Neural progenitor cell (in vitro differentiated cells): ENCODE measurements at regions not wholly inside any gene's neighbourhood (a gene's known extent, or its start where the extent isn't known, plus 50 kb on each side); places are given as distances from the start of the nearest gene placed in this dataset.

Experiments used
- DNase-seq: peaks from one replicate; pipeline ENCODE4 v3.0.0-alpha.2; 2016; ENCODE audit warnings: low spot score
- H2AFZ ChIP-seq: fragments of 200-600 bp; sonication (generic); replicated peaks from 2 replicates; pipeline ENCODE4 v1.6.1; 2016; ENCODE audit warnings: antibody characterized with exemption
- H3F3A ChIP-seq: fragments of 200-600 bp; sonication (generic); 2 replicates; pipeline ENCODE4 v1.6.1; 2016; ENCODE audit warnings: antibody characterized with exemption, low read depth
- H3K27ac ChIP-seq: fragments of 200-600 bp; sonication (generic); 2 replicates; pipeline ENCODE4 v1.5.1; 2016; ENCODE audit warnings: mild to moderate bottlenecking
- H3K27me3 ChIP-seq: fragments of 200-600 bp; sonication (generic); 2 replicates; pipeline ENCODE4 v1.6.1; 2016; ENCODE audit warnings: mild to moderate bottlenecking, moderate library complexity
- H3K36me3 ChIP-seq: fragments of 200-600 bp; sonication (generic); 2 replicates; pipeline ENCODE4 v1.5.1; 2016
- H3K4me1 ChIP-seq: fragments of 200-600 bp; sonication (generic); 2 replicates; pipeline ENCODE4 v1.6.1; 2016; ENCODE audit warnings: mixed run types
- H3K4me2 ChIP-seq: fragments of 200-600 bp; sonication (generic); 2 replicates; pipeline ENCODE4 v1.6.1; 2016
- H3K4me3 ChIP-seq: fragments of 200-600 bp; sonication (generic); 2 replicates; pipeline ENCODE4 v1.5.1; 2016
- H3K79me2 ChIP-seq: fragments of 200-600 bp; sonication (generic); 2 replicates; pipeline ENCODE4 v1.6.1; 2016; ENCODE audit warnings: low read depth
- H3K9ac ChIP-seq: fragments of 200-600 bp; sonication (generic); 2 replicates; pipeline ENCODE4 v1.6.1; 2016
- H3K9me3 ChIP-seq: fragments of 200-600 bp; sonication (generic); 2 replicates; pipeline ENCODE4 v1.5.1; 2016; ENCODE audit warnings: low read depth
- H4K20me1 ChIP-seq: fragments of 200-600 bp; sonication (generic); 2 replicates; pipeline ENCODE4 v1.6.1; 2016; ENCODE audit warnings: low read depth
- H3K27ac Mint-ChIP-seq: 3 replicates; pipeline ENCODE4 v1.8.0; 2021; ENCODE audit warnings: mixed read lengths
- H3K27me3 Mint-ChIP-seq: 2 replicates; pipeline ENCODE4 v1.8.0; 2022; ENCODE audit warnings: low read depth, mild to moderate bottlenecking, inconsistent platforms, moderate library complexity, mixed read lengths; ENCODE audit not compliant: insufficient read depth
- H3K36me3 Mint-ChIP-seq: 3 replicates; pipeline ENCODE4 v1.8.0; 2021; ENCODE audit warnings: mixed read lengths
- H3K4me1 Mint-ChIP-seq: 3 replicates; pipeline ENCODE4 v1.8.0; 2021; ENCODE audit warnings: mixed read lengths
- H3K4me3 Mint-ChIP-seq: 3 replicates; pipeline ENCODE4 v1.8.0; 2021; ENCODE audit warnings: mild to moderate bottlenecking, moderate library complexity, mixed read lengths
- H3K9me3 Mint-ChIP-seq: 3 replicates; pipeline ENCODE4 v1.8.0; 2020; ENCODE audit warnings: mixed read lengths
- CTCF ChIP-seq: fragments of 200-600 bp; sonication (generic); IDR thresholded peaks from 2 replicates; pipeline ENCODE4 v1.5.1; 2017; ENCODE audit warnings: antibody characterized with exemption, mild to moderate bottlenecking
- EZH2 ChIP-seq: fragments of 200-600 bp; sonication (generic); IDR thresholded peaks from 2 replicates; pipeline ENCODE4 v1.6.1; 2017; ENCODE audit warnings: antibody characterized with exemption, mild to moderate bottlenecking, moderate library complexity
- EZH2phosphoT487 ChIP-seq: fragments of 200-600 bp; sonication (generic); IDR thresholded peaks from 2 replicates; pipeline ENCODE4 v1.6.1; 2017; ENCODE audit warnings: antibody characterized with exemption

- Histone ChIP-seq H4K20me1 (no peaks in the 10 kb centered on the region), H3K4me1 (no peaks in the 10 kb centered on the region), H3K4me3 (peak overlapping the region; percentile 82), H2AFZ (peak overlapping the region; percentile 95), H3K9me3 (no peaks in the 10 kb centered on the region), H3K36me3 (no peaks in the 10 kb centered on the region), H3K27me3 (peaks cover 63% of the 10 kb centered on the region), H3K79me2 (no peaks in the 10 kb centered on the region), H3K9ac (no peak overlapping the region), H3K4me2 (peak overlapping the region; percentile 92), H3F3A (peaks cover 20% of the 10 kb centered on the region), H3K27ac (no peak overlapping the region)
- H3K27ac Mint-ChIP-seq: peak overlapping the region; percentile 100
- peaks cover 39% of the 10 kb centered on the region for H3K27me3 Mint-ChIP-seq
- peaks cover 4% of the 10 kb centered on the region for H3K36me3 Mint-ChIP-seq
- peaks cover 7% of the 10 kb centered on the region for H3K9me3 Mint-ChIP-seq
- peak; percentile 80 for DNase-seq
- H3K4me1 Mint-ChIP-seq: peaks cover 12% of the 10 kb centered on the region
- H3K4me3 Mint-ChIP-seq: peak overlapping the region; percentile 95
- TF ChIP-seq CTCF: no peak
- TF ChIP-seq EZH2phosphoT487: no peak
- no peak for TF ChIP-seq EZH2
These were observed 85.5 kb downstream of the TRIM27 start for GRCh38 chr6:28838289-28838633.

GRCh38 chr6:28838634-28839442 lies 84.9 kb downstream of the TRIM27 start:
- H3K27ac ChIP-seq: no peak overlapping the region
- H3K36me3 ChIP-seq: no peaks in the 10 kb centered on the region
- Mint-ChIP-seq H3K36me3 (peaks cover 4% of the 10 kb centered on the region), H3K27me3 (peaks cover 42% of the 10 kb centered on the region), H3K4me1 (peaks cover 12% of the 10 kb centered on the region), H3K9me3 (peaks cover 7% of the 10 kb centered on the region), H3K27ac (peak overlapping the region; percentile 100), H3K4me3 (peak overlapping the region; percentile 95)
- H3K4me1 ChIP-seq: no peaks in the 10 kb centered on the region
- peak; percentile 94 for DNase-seq
- TF ChIP-seq CTCF: peak; percentile 77
- no peak for TF ChIP-seq EZH2phosphoT487
- TF ChIP-seq EZH2: peak; percentile 57
- H3K9me3 ChIP-seq: no peaks in the 10 kb centered on the region
- no peaks in the 10 kb centered on the region for H3K79me2 ChIP-seq
- peaks cover 20% of the 10 kb centered on the region for H3F3A ChIP-seq
- no peak overlapping the region for H3K9ac ChIP-seq
- H4K20me1 ChIP-seq: no peaks in the 10 kb centered on the region
- peak overlapping the region; percentile 95 for H2AFZ ChIP-seq
- peak overlapping the region; percentile 82 for H3K4me3 ChIP-seq
- H3K4me2 ChIP-seq: peak overlapping the region; percentile 92
- peaks cover 57% of the 10 kb centered on the region for H3K27me3 ChIP-seq

- Histone ChIP-seq H3K79me2 (no peaks in the 10 kb centered on the region), H3K4me3 (peak overlapping the region; percentile 82), H4K20me1 (no peaks in the 10 kb centered on the region), H3K4me1 (no peaks in the 10 kb centered on the region), H3F3A (peaks cover 20% of the 10 kb centered on the region), H3K27me3 (peaks cover 52% of the 10 kb centered on the region), H3K4me2 (peak overlapping the region; percentile 92), H3K9ac (no peak overlapping the region), H3K27ac (no peak overlapping the region), H3K36me3 (no peaks in the 10 kb centered on the region), H3K9me3 (no peaks in the 10 kb centered on the region), H2AFZ (peak overlapping the region; percentile 95)
- TF ChIP-seq CTCF (no peak), EZH2 (peak; percentile 55), EZH2phosphoT487 (no peak)
- H3K27ac Mint-ChIP-seq: no peak overlapping the region
- DNase-seq: no peak
- H3K27me3 Mint-ChIP-seq: peaks cover 46% of the 10 kb centered on the region
- peak overlapping the region; percentile 95 for H3K4me3 Mint-ChIP-seq
- peaks cover 4% of the 10 kb centered on the region for H3K36me3 Mint-ChIP-seq
- peaks cover 12% of the 10 kb centered on the region for H3K4me1 Mint-ChIP-seq
- H3K9me3 Mint-ChIP-seq: peaks cover 7% of the 10 kb centered on the region
These were observed 84.2 kb downstream of the TRIM27 start for GRCh38 chr6:28839443-28840120.
